ENCODE measurements at regions not wholly inside any gene's neighbourhood (a gene's known extent, or its start where the extent isn't known, plus 50 kb on each side); places are given as distances from the start of the nearest gene placed in this dataset.
"Not testable (repeated sequence)": the region's sequence is repeated elsewhere in the genome, so short reads cannot be mapped to it uniquely, and the experiment has no call there.

GRCh38 chr3:147162743-147163142 lies 243.6 kb downstream of the ZIC4 start:
- no peak for DNase-seq (ENCODE audit: low spot score)
- intact Hi-C loops (cut with DNase I): no loop called here

DNA sequence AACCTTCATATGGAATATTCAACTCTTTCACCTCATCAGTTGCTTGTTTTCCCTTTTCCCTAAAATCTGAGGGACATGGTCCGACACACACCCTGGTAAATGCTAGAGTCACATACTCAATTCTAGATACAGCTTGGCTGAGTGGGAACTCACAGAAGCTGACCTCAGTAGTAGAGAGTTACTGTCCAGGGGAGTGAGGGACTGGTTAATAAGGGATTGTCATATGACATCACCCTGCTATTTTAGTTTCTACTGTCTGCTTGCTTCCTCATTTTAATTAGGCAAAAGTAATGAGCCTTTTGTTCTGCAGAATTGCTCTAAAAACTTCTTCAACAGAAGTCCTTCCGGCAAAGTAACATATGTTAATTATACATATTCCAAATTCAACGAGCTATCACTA lies 244.5 kb downstream of the ZIC4 start:
- DNase-seq (ENCODE audit: low spot score): no peak
- intact Hi-C loops (cut with DNase I): no loop called here

DNA sequence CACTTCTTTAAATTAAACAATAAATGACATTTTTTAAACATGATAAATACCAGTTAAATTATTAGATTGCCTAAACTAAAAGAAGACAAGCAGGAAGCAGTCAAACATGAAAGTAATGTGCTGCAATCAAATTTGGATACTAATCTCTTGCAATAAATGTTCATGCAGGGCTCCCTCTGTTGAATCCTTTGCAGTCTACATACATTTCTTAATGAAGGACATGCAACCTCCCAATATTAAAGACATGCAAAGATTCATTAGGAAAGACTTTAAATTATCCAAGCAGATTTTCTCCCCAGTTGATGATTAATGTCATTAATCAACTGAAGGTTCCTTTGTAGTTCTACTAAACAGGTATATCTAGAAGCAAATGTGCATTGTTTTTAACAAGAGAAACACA lies 245.4 kb downstream of the ZIC4 start:
- DNase-seq (ENCODE audit: low spot score): no peak
- intact Hi-C loops (cut with DNase I): no loop called here

DNA sequence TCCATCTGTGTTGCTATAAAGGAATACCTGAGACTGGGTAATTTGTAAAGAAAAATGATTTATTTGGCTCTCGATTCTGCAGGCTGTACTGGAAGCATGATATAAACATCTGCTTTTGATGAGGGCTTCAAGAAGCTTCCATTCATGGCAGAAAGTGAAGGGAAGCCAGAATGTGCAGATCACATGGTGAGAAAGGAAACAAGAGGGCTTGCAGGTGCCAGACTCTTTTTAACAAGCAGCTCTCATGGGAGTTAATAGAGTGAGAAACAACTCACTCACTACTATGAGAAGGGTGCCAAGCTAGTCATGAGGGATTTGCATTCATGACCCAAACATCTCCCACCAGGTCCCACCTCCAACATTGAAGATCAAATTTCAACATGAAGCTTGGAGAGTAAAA lies 247.2 kb downstream of the ZIC4 start:
- intact Hi-C loops (cut with DNase I): loop anchor here in 1 of 2 donors (5.0 kb wide), 1 partner anchor 923 kb away; no protein-coding TSS in a partner anchor

DNA sequence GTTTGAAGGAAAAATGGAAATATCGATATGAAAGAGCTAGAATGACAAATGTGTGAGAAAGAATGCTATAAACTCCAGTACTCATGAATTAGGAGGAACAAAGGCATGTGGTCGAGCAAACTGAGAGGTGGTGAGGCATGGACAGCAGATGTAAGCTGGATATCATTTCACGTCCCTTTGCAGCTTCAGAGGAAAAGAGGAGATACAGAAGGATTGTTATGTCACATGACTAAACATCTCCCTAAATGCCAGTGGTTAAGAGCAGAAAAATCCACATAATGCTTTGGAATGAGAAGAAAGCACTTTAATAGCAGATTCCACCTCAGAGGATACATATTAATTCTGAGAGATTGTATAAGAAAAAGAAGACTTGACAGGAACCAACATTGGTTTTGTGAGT lies 248.7 kb downstream of the ZIC4 start:
- intact Hi-C loops (cut with DNase I): loop anchor here in 1 of 2 donors (5.0 kb wide), 1 partner anchor 925 kb away; no protein-coding TSS in a partner anchor
- DNase-seq (ENCODE audit: low spot score): no peak

More for the DNA sequence above, 247.2 kb downstream of the ZIC4 start:
- DNase-seq (ENCODE audit: low spot score): no peak

GRCh38 chr3:147154988-147155387 lies 251.4 kb downstream of the ZIC4 start:
- intact Hi-C loops (cut with DNase I): loop anchor here in 1 of 2 donors (5.0 kb wide), 1 partner anchor 927 kb away; no protein-coding TSS in a partner anchor
- DNase-seq (ENCODE audit: low spot score): not testable (repeated sequence)

GRCh38 chr3:147153830-147154539 lies 252.4 kb downstream of the ZIC4 start:
- no peak for DNase-seq (ENCODE audit: low spot score)
- intact Hi-C loops (cut with DNase I): no loop called here

DNA sequence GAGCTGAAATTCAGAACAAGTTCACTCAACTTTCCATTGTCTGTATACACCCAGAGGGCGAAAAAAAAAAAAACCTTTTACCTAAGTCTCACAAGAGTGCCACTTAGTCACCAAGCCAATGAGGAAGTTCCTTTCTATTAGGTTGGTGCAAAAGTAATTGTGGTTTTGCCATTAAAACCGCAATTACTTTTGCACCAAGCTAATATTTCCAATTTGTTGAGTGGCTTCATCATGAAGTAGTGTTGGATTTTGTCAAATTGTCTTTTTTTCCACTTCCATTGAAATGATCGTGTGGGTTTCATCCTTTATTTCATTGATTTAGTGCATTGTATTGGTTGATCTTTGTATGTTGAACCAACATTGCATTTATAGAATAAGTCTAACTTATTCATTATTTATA lies 253.9 kb downstream of the ZIC4 start:
- intact Hi-C loops (cut with DNase I): no loop called here

DNA sequence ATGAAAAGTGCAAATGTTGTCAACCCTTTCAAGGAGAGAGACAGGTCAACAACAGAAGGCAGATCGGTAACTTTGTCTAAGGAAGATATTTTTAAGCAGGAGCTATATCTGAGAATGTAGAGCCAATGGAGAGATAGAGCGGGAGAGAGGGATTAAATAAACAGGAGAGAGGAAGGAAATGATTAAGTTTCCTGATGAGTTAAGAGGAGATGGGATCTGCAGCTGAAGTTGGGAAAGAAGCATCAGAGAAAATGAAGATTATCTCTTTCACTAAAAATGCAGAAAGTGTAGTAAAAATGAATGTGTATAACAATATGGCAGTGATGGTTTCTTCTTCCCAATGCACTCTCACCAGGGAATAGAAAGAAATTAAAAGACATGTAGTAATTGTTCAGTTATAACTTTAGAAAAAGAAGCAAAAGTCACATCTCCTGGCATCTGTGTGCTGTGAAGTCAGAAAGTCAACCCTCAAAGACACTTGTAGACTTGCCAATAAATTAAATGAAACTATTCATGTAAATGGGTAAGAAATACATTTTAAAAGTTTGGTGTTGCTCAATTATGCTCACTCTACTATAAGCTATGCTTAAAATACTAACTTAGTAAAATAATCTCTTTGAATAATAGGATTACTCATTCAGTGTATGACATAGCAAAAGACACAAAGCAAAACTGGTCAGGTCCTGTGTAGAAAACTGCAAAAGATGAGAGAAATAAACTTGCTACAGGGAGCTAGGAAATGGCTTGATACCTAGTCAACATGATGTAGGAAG lies 264.6 kb downstream of the ZIC4 start:
- intact Hi-C loops (cut with DNase I): no loop called here
- DNase-seq (ENCODE audit: low spot score): no peak

More for the DNA sequence above, 253.9 kb downstream of the ZIC4 start:
- no peak for DNase-seq (ENCODE audit: low spot score)

GRCh38 chr3:147139341-147139740 lies 267.0 kb downstream of the ZIC4 start:
- no peak for DNase-seq (ENCODE audit: low spot score)
- intact Hi-C loops (cut with DNase I): no loop called here

DNA sequence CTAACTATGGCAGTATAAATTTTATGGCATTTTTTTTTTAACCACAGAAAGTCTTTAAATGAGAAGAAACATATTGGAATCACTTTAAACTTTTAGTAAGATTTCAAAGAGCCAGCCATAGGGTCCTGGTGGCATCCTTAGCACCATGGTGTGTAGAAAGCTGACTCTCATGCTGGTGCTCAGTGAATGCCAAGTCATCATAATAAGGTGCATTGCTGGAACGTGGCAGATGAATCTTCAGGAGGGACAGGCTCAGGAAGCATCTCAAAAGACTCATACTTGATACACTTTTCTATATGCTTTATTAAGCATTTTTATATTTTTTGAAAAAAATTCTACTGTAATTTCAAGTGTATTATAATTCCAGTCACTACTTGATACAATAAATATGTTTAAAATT lies 274.2 kb downstream of the ZIC4 start:
- intact Hi-C loops (cut with DNase I): no loop called here
- no peak for DNase-seq (ENCODE audit: low spot score)

GRCh38 chr3:147130461-147130860 lies 275.9 kb downstream of the ZIC4 start:
- intact Hi-C loops (cut with DNase I): loop anchor here in 1 of 2 donors (1.0 kb wide), 1 partner anchor 13 kb away; no protein-coding TSS in a partner anchor
- DNase-seq (ENCODE audit: low spot score): no peak

GRCh38 chr3:147129665-147130064 lies 276.7 kb downstream of the ZIC4 start:
- peak; percentile 76 for DNase-seq (ENCODE audit: low spot score)
- intact Hi-C loops (cut with DNase I): loop anchor here in 1 of 2 donors (1.0 kb wide), 1 partner anchor 12 kb away; no protein-coding TSS in a partner anchor

DNA sequence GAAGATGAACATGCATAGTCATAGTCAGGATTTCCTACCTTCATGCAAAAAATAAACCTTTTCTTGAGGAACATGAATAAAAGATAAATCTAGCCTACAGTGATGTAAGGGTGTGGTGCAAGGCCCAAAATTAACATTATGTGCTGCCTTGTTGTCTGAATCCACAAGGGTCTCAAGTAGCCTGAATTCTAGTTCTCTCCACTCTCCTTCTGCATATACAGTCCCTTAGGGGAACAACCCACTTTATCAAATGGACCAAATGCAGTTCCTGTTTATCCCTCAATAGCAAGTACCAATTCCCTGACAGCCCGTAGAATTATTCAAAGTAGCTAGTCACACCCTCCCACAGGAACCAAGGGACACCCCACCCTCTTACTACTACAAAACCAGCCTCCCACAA lies 284.0 kb downstream of the ZIC4 start:
- no peak for DNase-seq (ENCODE audit: low spot score)
- intact Hi-C loops (cut with DNase I): no loop called here

GRCh38 chr3:147119989-147120388 lies 286.4 kb downstream of the ZIC4 start:
- intact Hi-C loops (cut with DNase I): no loop called here
- no peak for DNase-seq (ENCODE audit: low spot score)

GRCh38 chr3:147119346-147119745 lies 287.0 kb downstream of the ZIC4 start:
- no peak for DNase-seq (ENCODE audit: low spot score)

DNA sequence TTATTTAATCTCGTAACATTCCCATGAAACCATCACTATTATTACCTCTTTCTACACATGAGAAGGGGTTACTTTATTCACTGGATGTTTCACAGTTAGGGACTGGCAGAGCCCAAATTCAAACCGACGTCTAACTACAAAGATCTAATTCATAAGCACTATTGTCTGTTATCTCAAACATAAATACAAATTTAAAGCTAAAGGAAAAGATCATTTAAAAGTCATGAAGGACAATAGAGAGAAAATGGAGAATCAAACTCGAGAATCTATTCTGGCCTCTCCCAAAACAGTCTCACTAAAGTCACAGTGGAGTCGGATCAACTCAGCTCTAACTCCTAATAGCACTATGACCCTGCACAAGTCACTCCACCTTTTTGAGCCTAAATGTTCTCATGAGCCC lies 287.7 kb downstream of the ZIC4 start:
- no peak for DNase-seq (ENCODE audit: low spot score)
- intact Hi-C loops (cut with DNase I): no loop called here

More at GRCh38 chr3:147119346-147119745, 287.0 kb downstream of the ZIC4 start:
- intact Hi-C loops (cut with DNase I): no loop called here

GRCh38 chr3:147117631-147118030 lies 288.7 kb downstream of the ZIC4 start:
- intact Hi-C loops (cut with DNase I): loop anchor here in 1 of 2 donors (1.0 kb wide), 1 partner anchor 13 kb away; no protein-coding TSS in a partner anchor
- no peak for DNase-seq (ENCODE audit: low spot score)

DNA sequence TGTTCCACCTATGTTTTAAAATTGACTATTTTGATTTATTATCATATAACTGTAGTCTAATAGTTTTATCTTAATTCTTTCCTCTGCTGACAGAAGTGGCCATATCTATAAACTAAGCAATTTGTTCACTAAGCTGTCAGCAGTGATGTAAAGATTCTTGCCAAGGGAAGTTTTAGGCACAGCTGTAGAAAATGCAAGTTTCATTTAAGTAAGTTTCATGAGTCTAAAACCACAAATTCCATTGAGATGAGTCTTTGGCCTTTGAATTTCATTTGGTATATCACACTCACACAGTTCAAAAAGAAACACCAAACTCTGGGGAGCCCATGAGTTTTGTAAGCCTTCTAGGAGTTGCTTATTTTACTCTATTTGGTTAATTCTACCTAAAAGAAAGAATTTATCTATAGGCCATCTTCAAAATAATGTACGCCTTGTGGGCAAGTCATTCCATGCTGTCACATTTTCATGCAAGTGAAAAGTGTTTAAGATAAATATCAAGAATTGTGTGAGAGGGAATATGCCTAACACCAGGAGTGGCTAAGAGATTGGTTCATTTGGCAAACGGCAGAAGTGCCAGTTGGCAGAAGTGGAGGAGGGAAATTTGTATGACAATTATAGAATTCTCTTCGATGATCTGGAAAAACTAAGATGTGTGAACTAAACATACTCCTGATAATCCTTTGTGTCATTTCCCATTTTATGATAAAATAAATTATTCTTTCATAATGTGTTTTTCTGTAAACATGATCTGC lies 292.9 kb downstream of the ZIC4 start:
- intact Hi-C loops (cut with DNase I): no loop called here
- DNase-seq (ENCODE audit: low spot score): no peak

DNA sequence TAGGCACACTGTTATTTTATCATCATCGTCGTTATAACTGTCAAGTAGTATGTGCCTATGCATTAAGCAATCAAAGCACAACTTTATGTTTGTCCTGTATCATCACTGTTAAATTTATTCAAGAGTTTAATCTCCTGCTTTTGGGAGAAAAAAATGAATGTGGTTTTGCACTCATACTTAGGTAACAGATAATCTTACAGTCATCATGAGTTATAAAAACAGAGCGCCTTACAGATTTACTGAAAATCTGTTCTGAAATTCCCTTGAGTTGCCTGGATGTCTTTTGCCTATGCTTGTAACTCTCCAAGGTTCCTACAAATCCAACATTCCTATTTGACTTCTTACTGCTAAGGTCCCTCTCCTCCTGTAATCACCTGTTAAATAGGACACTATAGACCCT lies 307.3 kb downstream of the ZIC4 start:
- intact Hi-C loops (cut with DNase I): no loop called here
- no peak for DNase-seq (ENCODE audit: low spot score)

Measured in posterior vena cava (tissue), 2 donors.